Mesodermal cell (in vitro differentiated cells): ENCODE measurements at regions not wholly inside any gene's neighbourhood (a gene's known extent, or its start where the extent isn't known, plus 50 kb on each side); places are given as distances from the start of the nearest gene placed in this dataset.

ENCODE experiments used
- H3K27ac ChIP-seq: 2 replicates; pipeline ENCODE4 v1.7.0; 2013; ENCODE audit warnings: mild to moderate bottlenecking, low read depth, low read length, moderate library complexity; ENCODE audit not compliant: severe bottlenecking
- H3K36me3 ChIP-seq: 2 replicates; pipeline ENCODE4 v1.7.1; 2013; ENCODE audit warnings: mild to moderate bottlenecking, low read length, moderate library complexity; ENCODE audit not compliant: control insufficient read depth, insufficient read depth
- H3K4me1 ChIP-seq: one replicate; pipeline ENCODE4 v1.7.1; 2013; ENCODE audit warnings: mild to moderate bottlenecking, low read length; ENCODE audit not compliant: insufficient read depth, control insufficient read depth, poor library complexity, severe bottlenecking
- H3K4me3 ChIP-seq: 2 replicates; pipeline ENCODE4 v1.7.0; 2013; ENCODE audit warnings: low read length, control low read depth, mild to moderate bottlenecking; ENCODE audit not compliant: insufficient read depth, poor library complexity, severe bottlenecking; ENCODE audit errors: extremely low read depth
- H3K9me3 ChIP-seq: 2 replicates; pipeline ENCODE4 v1.7.1; 2013; ENCODE audit warnings: mild to moderate bottlenecking, low read length, moderate library complexity; ENCODE audit not compliant: control insufficient read depth
- WGBS, 2 experiments: methylation state at CpG; one replicate each; pipeline ENCODE4 v1.1.5; 2013; ENCODE audit warnings: missing lambda C conversion rate in 2 of 2; ENCODE audit not compliant: insufficient coverage in 2 of 2; 5-methylcytosine and 5-hydroxymethylcytosine counted together

DNA sequence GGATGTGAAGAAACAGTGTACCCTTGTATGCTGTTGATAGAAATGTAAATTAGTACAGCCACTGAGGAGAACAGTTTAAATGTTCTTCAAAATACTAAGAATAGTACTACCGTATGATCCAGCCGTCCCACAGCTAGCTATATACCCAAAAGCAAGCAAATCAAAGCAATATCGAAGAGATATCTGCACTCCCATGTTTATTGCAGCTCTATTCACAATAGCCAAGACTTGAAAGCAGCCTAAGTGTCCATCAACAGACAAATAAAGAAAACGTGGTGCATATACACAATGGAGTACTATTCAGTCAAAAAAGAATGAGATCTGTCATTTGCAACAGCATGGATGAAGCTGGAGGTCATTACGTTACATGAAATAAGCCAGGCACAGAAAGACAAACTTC, 88.5 kb upstream of the SLC38A4 start:
- Histone ChIP-seq H3K9me3 (no peaks in the 10 kb centered on the region), H3K4me1 (peaks cover 6% of the 10 kb centered on the region), H3K4me3 (no peak overlapping the region), H3K27ac (no peak overlapping the region), H3K36me3 (no peaks in the 10 kb centered on the region)
- 81 to 97% methylated on average over 3 to 5 of the region's 5 CpGs for WGBS, 2 experiments

GRCh38 chr12:46915082-46915481, 89.3 kb upstream of the SLC38A4 start:
- H3K27ac ChIP-seq: no peak overlapping the region
- 90 to 93% methylated on average over 2 of the region's 2 CpGs for WGBS, 2 experiments
- no peaks in the 10 kb centered on the region for H3K9me3 ChIP-seq
- no peak overlapping the region for H3K4me3 ChIP-seq
- H3K36me3 ChIP-seq: no peaks in the 10 kb centered on the region
- peaks cover 6% of the 10 kb centered on the region for H3K4me1 ChIP-seq

DNA sequence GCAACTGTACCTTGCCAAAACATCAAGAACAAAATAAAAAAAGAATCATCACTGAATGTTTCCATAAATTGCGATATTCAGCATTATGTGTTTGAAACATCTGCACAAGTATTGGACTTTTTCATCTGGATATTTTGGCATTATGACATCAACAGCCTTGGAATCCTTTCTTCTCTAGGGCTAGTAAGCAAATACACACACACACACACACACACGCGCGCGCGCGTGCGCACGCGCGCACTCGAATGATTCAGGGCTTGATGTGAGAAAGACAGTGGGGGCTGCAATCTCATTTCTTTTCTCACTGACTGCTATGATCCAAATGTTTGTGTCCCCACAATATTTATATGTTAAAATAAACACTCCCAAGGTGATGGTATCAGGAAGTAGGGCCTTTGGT, 90.0 kb upstream of the SLC38A4 start:
- WGBS, 2 experiments: 100% methylated on average over 1 of the region's 12 CpGs; no CpG with 5 or more reads in 1 of the 2 experiments
- H3K4me3 ChIP-seq: no peak overlapping the region
- no peaks in the 10 kb centered on the region for H3K9me3 ChIP-seq
- H3K36me3 ChIP-seq: no peaks in the 10 kb centered on the region
- peaks cover 6% of the 10 kb centered on the region for H3K4me1 ChIP-seq
- H3K27ac ChIP-seq: no peak overlapping the region

- 93 to 100% methylated on average over 1 of the region's 1 CpG for WGBS, 2 experiments
- H3K27ac ChIP-seq: no peak overlapping the region
- H3K36me3 ChIP-seq: no peaks in the 10 kb centered on the region
- peaks cover 6% of the 10 kb centered on the region for H3K4me1 ChIP-seq
- no peaks in the 10 kb centered on the region for H3K9me3 ChIP-seq
- H3K4me3 ChIP-seq: no peak overlapping the region
Observed at GRCh38 chr12:46916796-46917419, 91.1 kb upstream of the SLC38A4 start.

GRCh38 chr12:46917821-46918220, 92.0 kb upstream of the SLC38A4 start:
- no peaks in the 10 kb centered on the region for H3K36me3 ChIP-seq
- WGBS, 2 experiments: 90 to 93% methylated on average over 4 of the region's 4 CpGs
- H3K9me3 ChIP-seq: no peaks in the 10 kb centered on the region
- no peak overlapping the region for H3K27ac ChIP-seq
- H3K4me1 ChIP-seq: peaks cover 6% of the 10 kb centered on the region
- no peak overlapping the region for H3K4me3 ChIP-seq

DNA sequence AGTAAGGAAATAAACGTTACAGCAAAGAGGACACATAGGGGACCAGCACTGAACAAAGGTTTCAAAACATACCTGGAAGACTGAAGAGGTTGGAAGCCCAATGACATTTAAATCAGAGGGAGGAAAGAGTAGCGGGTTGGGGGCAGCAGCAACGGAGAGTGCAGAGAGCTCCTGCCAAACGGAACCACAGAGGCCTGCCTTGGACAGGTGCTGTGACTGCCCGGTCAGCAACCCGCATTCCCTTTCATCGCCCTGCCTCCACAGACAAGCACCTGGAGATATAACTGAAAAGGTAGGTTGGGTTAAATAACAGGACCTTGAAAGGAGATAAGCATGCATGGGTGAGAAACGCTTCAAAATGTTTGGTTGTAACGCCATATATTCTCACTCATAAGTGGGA, 92.8 kb upstream of the SLC38A4 start:
- H3K36me3 ChIP-seq: no peaks in the 10 kb centered on the region
- WGBS, 2 experiments: 94 to 95% methylated on average over 7 to 8 of the region's 9 CpGs
- no peak overlapping the region for H3K27ac ChIP-seq
- no peaks in the 10 kb centered on the region for H3K9me3 ChIP-seq
- H3K4me1 ChIP-seq: peaks cover 6% of the 10 kb centered on the region
- H3K4me3 ChIP-seq: no peak overlapping the region

DNA sequence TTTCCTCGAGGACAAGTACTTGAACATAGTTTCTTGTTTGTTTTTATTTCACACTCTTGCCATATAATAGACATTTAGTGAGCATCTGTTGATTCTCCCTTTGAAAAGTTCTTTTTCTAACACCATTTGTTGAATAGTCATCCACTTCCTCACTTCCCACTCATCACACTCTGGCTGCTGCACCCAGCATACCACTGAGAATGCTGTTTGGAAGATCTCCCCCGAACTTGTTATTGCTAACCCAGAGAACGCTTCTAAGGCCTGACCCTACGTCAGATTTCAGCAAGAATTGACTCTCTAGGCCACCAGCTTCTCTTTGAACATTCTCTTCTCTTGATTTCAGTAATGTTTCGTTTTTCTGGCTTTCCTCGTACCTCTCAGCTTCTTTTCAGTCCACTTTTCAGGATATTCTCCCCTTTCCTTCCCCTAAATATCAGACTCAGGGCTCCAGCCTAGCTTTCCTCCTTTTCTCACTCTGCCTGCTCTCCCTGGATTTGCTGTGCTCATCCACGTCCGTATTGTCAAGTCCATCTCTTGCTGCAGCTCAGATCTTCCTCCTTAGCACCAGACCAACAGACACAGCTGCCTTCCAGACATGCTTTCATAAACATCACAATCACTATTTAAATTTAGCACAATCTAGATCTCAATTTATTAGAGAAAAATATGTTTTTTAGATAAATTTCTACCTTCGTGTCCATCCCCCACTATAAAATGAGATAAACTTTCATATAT, 94.0 kb upstream of the SLC38A4 start:
- Histone ChIP-seq H3K27ac (no peak overlapping the region), H3K36me3 (no peaks in the 10 kb centered on the region), H3K9me3 (no peaks in the 10 kb centered on the region), H3K4me3 (no peak overlapping the region), H3K4me1 (peaks cover 6% of the 10 kb centered on the region)
- WGBS, 2 experiments: 93 to 96% methylated on average over 7 of the region's 9 CpGs

GRCh38 chr12:46920499-46920898, 94.7 kb upstream of the SLC38A4 start:
- no CpG with 5 or more reads among the region's 1 CpG for WGBS, 2 experiments
- no peak overlapping the region for H3K27ac ChIP-seq
- H3K9me3 ChIP-seq: no peaks in the 10 kb centered on the region
- no peak overlapping the region for H3K4me3 ChIP-seq
- H3K36me3 ChIP-seq: no peaks in the 10 kb centered on the region
- peaks cover 6% of the 10 kb centered on the region for H3K4me1 ChIP-seq

DNA sequence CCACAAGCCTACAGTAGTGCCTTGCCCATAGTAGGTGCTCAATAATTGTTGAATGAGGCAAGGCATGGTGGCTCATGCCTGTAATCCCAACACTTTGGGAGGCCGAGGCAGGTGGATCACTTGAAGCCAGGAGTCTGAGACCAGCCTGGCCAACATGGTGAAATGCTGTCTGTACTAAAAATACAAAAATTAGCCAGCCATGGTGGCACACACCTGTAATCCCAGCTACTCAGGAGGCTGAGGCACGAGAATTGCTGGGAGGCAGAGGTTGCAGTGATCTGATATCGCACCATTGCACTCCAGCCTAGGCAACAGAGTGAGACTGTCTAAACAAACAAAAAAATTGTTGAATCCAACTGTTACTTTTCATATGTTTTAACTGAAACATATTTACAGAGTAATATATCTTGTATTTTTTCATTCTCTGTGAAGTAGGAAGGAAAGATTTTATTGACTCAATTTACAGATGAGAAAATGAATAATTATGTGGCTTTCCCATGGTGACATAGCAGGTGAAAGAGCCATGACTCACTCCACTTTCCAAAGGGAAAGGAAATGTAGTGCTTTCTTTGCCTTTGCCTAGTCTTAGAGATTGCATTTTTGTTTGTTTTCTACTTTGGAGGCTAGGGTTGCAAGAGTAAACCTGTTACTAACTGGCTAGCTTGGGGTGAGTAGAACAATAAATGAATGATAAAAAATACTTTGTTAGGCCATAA, 95.4 kb upstream of the SLC38A4 start:
- no peaks in the 10 kb centered on the region for H3K36me3 ChIP-seq
- 87 to 94% methylated on average over 2 to 3 of the region's 3 CpGs for WGBS, 2 experiments
- H3K27ac ChIP-seq: no peak overlapping the region
- H3K4me1 ChIP-seq: peaks cover under 1% of the 10 kb centered on the region
- no peaks in the 10 kb centered on the region for H3K9me3 ChIP-seq
- no peak overlapping the region for H3K4me3 ChIP-seq

- WGBS, 2 experiments: 100% methylated on average over 1 of the region's 1 CpG
- H3K9me3 ChIP-seq: no peaks in the 10 kb centered on the region
- H3K27ac ChIP-seq: no peak overlapping the region
Observed at GRCh38 chr12:46921764-46922133, 96.0 kb upstream of the SLC38A4 start.

GRCh38 chr12:46926526-46926925, 100.7 kb upstream of the SLC38A4 start:
- Histone ChIP-seq H3K4me3 (no peak overlapping the region), H3K27ac (no peak overlapping the region), H3K9me3 (no peaks in the 10 kb centered on the region), H3K4me1 (no peaks in the 10 kb centered on the region), H3K36me3 (no peaks in the 10 kb centered on the region)
- whole genome bisulfite sequencing, 2 experiments: no CpG with 5 or more reads among the region's 2 CpGs

More at GRCh38 chr12:46921764-46922133, 96.0 kb upstream of the SLC38A4 start:
- Histone ChIP-seq H3K4me1 (no peaks in the 10 kb centered on the region), H3K4me3 (no peak overlapping the region), H3K36me3 (no peaks in the 10 kb centered on the region)
